ENCODE measurements at regions not wholly inside any gene's neighbourhood (a gene's known extent, or its start where the extent isn't known, plus 50 kb on each side); places are given as distances from the start of the nearest gene placed in this dataset.

- TF ChIP-seq TAF1 (IDR thresholded peaks at IDR 0.05; ENCODE audit: borderline replicate concordance, insufficient read depth, low read length) (no peak), POLR2AphosphoS5 (IDR thresholded peaks at IDR 0.05; ENCODE audit: low read depth, low read length) (no peak), SIN3A (IDR thresholded peaks at IDR 0.05; ENCODE audit: borderline replicate concordance, insufficient read depth, low read length) (no peak), FOXP2 (optimal IDR thresholded peaks at IDR 0.05; ENCODE audit: borderline replicate concordance, extremely low read depth, extremely low read length, insufficient read depth) (no peak)
Observed at GRCh38 chr9:82601293-82601771, 461.6 kb downstream of the RASEF start.

- TF ChIP-seq REST (IDR thresholded peaks at IDR 0.05; ENCODE audit: insufficient read depth in 1 of 2, low read depth in 2 of 2, low read length in 2 of 2): no peak
- TF ChIP-seq SIN3A (IDR thresholded peaks at IDR 0.05; ENCODE audit: borderline replicate concordance, insufficient read depth, low read length): no peak
- TF ChIP-seq POLR2AphosphoS5 (IDR thresholded peaks at IDR 0.05; ENCODE audit: low read depth, low read length): no peak
- no peak for TF ChIP-seq TAF1 (IDR thresholded peaks at IDR 0.05; ENCODE audit: borderline replicate concordance, insufficient read depth, low read length)
- no peak for TF ChIP-seq FOXP2 (optimal IDR thresholded peaks at IDR 0.05; ENCODE audit: borderline replicate concordance, extremely low read depth, extremely low read length, insufficient read depth)
Observed at GRCh38 chr9:82604947-82605656, 457.8 kb downstream of the RASEF start.

GRCh38 chr9:82605657-82606031, 457.3 kb downstream of the RASEF start:
- TF ChIP-seq SIN3A (IDR thresholded peaks at IDR 0.05; ENCODE audit: borderline replicate concordance, insufficient read depth, low read length) (no peak), TAF1 (IDR thresholded peaks at IDR 0.05; ENCODE audit: borderline replicate concordance, insufficient read depth, low read length) (no peak), FOXP2 (optimal IDR thresholded peaks at IDR 0.05; ENCODE audit: borderline replicate concordance, extremely low read depth, extremely low read length, insufficient read depth) (no peak), REST (IDR thresholded peaks at IDR 0.05; ENCODE audit: insufficient read depth in 1 of 2, low read depth in 2 of 2, low read length in 2 of 2) (no peak), POLR2AphosphoS5 (IDR thresholded peaks at IDR 0.05; ENCODE audit: low read depth, low read length) (no peak)

- TF ChIP-seq REST (IDR thresholded peaks at IDR 0.05; ENCODE audit: insufficient read depth in 1 of 2, low read depth in 2 of 2, low read length in 2 of 2): no peak
- no peak for TF ChIP-seq FOXP2 (optimal IDR thresholded peaks at IDR 0.05; ENCODE audit: borderline replicate concordance, extremely low read depth, extremely low read length, insufficient read depth)
- TF ChIP-seq POLR2AphosphoS5 (IDR thresholded peaks at IDR 0.05; ENCODE audit: low read depth, low read length): no peak
- TF ChIP-seq TAF1 (IDR thresholded peaks at IDR 0.05; ENCODE audit: borderline replicate concordance, insufficient read depth, low read length): no peak
Observed at GRCh38 chr9:82606071-82606470, 456.9 kb downstream of the RASEF start.

- no peak for TF ChIP-seq REST (IDR thresholded peaks at IDR 0.05; ENCODE audit: insufficient read depth in 1 of 2, low read depth in 2 of 2, low read length in 2 of 2)
- TF ChIP-seq SIN3A (IDR thresholded peaks at IDR 0.05; ENCODE audit: borderline replicate concordance, insufficient read depth, low read length): no peak
Observed at GRCh38 chr9:82606492-82607382, 456.2 kb downstream of the RASEF start.

All from PFSK-1 (cell line).